Loucy (cell line): ENCODE measurements at regions not wholly inside any gene's neighbourhood (a gene's known extent, or its start where the extent isn't known, plus 50 kb on each side); places are given as distances from the start of the nearest gene placed in this dataset.

Experiments used
- H2AFZ ChIP-seq: fragments of 200-600 bp; sonication (generic); 2 replicates; pipeline ENCODE4 v1.6.0; 2016; ENCODE audit warnings: antibody characterized with exemption, mild to moderate bottlenecking, low read length, moderate library complexity
- H3F3A ChIP-seq: fragments of 200-600 bp; 2 replicates; pipeline ENCODE4 v1.6.0; 2016; ENCODE audit warnings: antibody characterized with exemption, low read depth, mild to moderate bottlenecking
- H3K27me3 ChIP-seq: fragments of 200-600 bp; sonication (generic); 2 replicates; pipeline ENCODE4 v1.6.1; 2014; ENCODE audit warnings: low read length, mild to moderate bottlenecking; ENCODE audit not compliant: insufficient read depth, poor library complexity, severe bottlenecking
- H3K36me3 ChIP-seq: fragments of 200-600 bp; sonication (generic); 2 replicates; pipeline ENCODE4 v1.6.1; 2016; ENCODE audit warnings: low read length; ENCODE audit not compliant: insufficient read depth
- H3K4me1 ChIP-seq: fragments of 200-600 bp; sonication (generic); 2 replicates; pipeline ENCODE4 v1.5.1; 2014; ENCODE audit warnings: low read length, mild to moderate bottlenecking; ENCODE audit not compliant: insufficient read depth, poor library complexity, severe bottlenecking
- H3K4me2 ChIP-seq: fragments of 200-600 bp; sonication (generic); 2 replicates; pipeline ENCODE4 v1.6.0; 2014; ENCODE audit warnings: antibody characterized with exemption, low read length, low read depth, mild to moderate bottlenecking; ENCODE audit not compliant: poor library complexity, severe bottlenecking
- H3K4me3 ChIP-seq: fragments of 200-600 bp; sonication (generic); 2 replicates; pipeline ENCODE4 v1.5.1; 2014; ENCODE audit warnings: low read length, mild to moderate bottlenecking, mixed read lengths; ENCODE audit not compliant: poor library complexity, severe bottlenecking
- H3K79me2 ChIP-seq: fragments of 200-600 bp; sonication (generic); 2 replicates; pipeline ENCODE4 v1.6.1; 2014; ENCODE audit warnings: low read length; ENCODE audit not compliant: insufficient read depth
- H3K9ac ChIP-seq: fragments of 200-600 bp; sonication (generic); 2 replicates; pipeline ENCODE4 v1.6.0; 2014; ENCODE audit warnings: mild to moderate bottlenecking, low read depth, low read length, moderate library complexity; ENCODE audit not compliant: poor library complexity, severe bottlenecking
- H3K9me2 ChIP-seq: fragments of 200-600 bp; sonication (generic); replicated peaks from 2 replicates; pipeline ENCODE4 v1.6.1; 2016; ENCODE audit warnings: low read depth, low read length, mixed read lengths
- H3K9me3 ChIP-seq: fragments of 200-600 bp; sonication (generic); 2 replicates; pipeline ENCODE4 v1.6.1; 2014; ENCODE audit warnings: mild to moderate bottlenecking, antibody characterized with exemption, low read length, low read depth; ENCODE audit not compliant: insufficient read depth
- H4K20me1 ChIP-seq: fragments of 200-600 bp; sonication (generic); 2 replicates; pipeline ENCODE4 v1.6.0; 2014; ENCODE audit warnings: antibody characterized with exemption, low read length, mild to moderate bottlenecking; ENCODE audit not compliant: insufficient read depth, poor library complexity, severe bottlenecking
- EZH2phosphoT487 ChIP-seq: fragments of 200-600 bp; IDR thresholded peaks from 2 replicates; pipeline ENCODE4 v1.6.1; 2018; ENCODE audit warnings: antibody characterized with exemption, mild to moderate bottlenecking, moderate library complexity, borderline replicate concordance
- TF ChIP-seq, protein P1 (sequence below): fragments of 200-600 bp; sonication (generic); conservative IDR thresholded peaks from 2 replicates; pipeline ENCODE4 v1.5.1; 2014; ENCODE audit warnings: mild to moderate bottlenecking, antibody characterized with exemption, low read length

DNA sequence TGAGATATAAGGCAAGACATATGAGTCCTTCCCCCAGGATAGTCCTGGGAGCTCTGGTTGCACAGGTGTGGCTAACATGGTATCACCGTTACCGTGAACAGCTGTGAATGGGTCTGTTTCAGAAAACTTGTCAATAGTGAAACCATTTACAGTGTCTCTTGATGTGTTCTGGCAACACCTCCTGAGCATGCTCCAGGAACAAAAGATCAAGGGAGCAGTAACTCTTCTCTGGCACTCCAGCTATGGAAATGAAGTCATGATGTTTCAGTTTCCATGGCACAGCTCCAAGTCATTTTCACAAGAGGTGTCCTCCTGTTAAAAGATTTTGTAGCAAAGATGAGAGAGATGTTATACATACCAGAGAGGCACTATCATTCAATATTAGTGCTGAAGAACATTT is 253.7 kb downstream of the SNAPC1 start:
- H4K20me1 ChIP-seq, result no peaks in the 10 kb centered on the region
- H3K36me3 ChIP-seq, result no peaks in the 10 kb centered on the region
- H2AFZ ChIP-seq, result no peak overlapping the region
- no peaks in the 10 kb centered on the region for H3K9me3 ChIP-seq
- H3K4me2 ChIP-seq, result no peak overlapping the region
- no peaks in the 10 kb centered on the region for H3K79me2 ChIP-seq
- no peak overlapping the region for H3K9ac ChIP-seq
- no peaks in the 10 kb centered on the region for H3F3A ChIP-seq
- no peaks in the 10 kb centered on the region for H3K4me1 ChIP-seq
- no peak for TF ChIP-seq EZH2phosphoT487
- TF ChIP-seq, protein P1, sequence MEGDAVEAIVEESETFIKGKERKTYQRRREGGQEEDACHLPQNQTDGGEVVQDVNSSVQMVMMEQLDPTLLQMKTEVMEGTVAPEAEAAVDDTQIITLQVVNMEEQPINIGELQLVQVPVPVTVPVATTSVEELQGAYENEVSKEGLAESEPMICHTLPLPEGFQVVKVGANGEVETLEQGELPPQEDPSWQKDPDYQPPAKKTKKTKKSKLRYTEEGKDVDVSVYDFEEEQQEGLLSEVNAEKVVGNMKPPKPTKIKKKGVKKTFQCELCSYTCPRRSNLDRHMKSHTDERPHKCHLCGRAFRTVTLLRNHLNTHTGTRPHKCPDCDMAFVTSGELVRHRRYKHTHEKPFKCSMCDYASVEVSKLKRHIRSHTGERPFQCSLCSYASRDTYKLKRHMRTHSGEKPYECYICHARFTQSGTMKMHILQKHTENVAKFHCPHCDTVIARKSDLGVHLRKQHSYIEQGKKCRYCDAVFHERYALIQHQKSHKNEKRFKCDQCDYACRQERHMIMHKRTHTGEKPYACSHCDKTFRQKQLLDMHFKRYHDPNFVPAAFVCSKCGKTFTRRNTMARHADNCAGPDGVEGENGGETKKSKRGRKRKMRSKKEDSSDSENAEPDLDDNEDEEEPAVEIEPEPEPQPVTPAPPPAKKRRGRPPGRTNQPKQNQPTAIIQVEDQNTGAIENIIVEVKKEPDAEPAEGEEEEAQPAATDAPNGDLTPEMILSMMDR, result no peak
- no peaks in the 10 kb centered on the region for H3K27me3 ChIP-seq
- no peak overlapping the region for H3K4me3 ChIP-seq
- no peaks in the 10 kb centered on the region for H3K9me2 ChIP-seq

DNA sequence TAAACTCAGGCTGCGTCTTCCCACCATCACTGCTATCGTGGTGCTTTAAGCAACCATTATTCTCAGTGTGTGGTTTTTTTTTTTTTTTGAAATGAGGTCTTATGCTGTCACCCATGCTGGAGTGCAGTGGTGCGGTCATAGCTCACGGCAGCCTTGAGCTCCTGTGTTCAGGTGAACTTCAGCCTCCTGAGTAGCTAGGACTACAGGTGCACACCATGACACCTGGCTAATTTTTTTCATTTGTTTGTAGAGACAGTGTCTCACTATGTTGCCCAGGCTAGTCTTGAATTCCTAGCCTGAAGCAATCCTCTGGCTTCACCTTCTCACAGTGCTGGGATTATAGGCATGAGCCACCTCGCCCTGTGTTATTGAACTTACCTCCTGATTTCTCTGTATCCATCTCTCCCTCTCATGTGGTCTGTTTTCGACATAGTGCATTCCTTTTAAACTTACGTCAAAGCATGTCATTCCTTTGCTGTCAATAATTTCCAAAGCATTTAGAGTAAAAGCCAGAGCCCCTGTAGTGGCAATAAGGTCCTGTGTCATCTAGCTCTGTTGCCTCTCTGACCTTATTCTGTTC is 255.5 kb downstream of the SNAPC1 start:
- TF ChIP-seq, protein P1, result no peak
- TF ChIP-seq EZH2phosphoT487, result no peak
- Histone ChIP-seq H3K36me3 (no peaks in the 10 kb centered on the region), H3K4me2 (no peak overlapping the region), H2AFZ (no peak overlapping the region), H3K79me2 (no peaks in the 10 kb centered on the region), H3K9me2 (no peaks in the 10 kb centered on the region), H4K20me1 (no peaks in the 10 kb centered on the region), H3K27me3 (no peaks in the 10 kb centered on the region), H3K4me1 (no peaks in the 10 kb centered on the region), H3K9ac (no peak overlapping the region), H3F3A (no peaks in the 10 kb centered on the region), H3K4me3 (no peak overlapping the region), H3K9me3 (no peaks in the 10 kb centered on the region)

DNA sequence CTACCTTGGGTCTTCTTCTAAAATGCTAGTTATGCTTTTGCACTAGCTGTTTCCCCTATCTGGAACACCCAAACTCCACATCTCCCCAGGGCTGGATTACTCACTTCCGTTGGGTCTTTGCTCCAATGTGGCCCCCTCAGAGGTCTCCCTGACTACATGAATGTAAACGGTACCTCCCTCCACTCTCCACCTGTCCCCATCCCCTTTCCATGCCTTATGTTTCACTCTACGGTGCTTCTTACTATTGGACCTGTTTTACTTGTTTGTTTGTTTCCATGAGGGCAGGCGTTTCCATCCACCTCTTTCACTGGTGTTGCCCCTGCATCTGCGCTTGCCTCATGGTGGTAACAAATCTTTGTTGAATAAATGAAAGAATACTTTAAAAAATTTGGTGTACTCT is 256.4 kb downstream of the SNAPC1 start:
- no peaks in the 10 kb centered on the region for H3F3A ChIP-seq
- no peaks in the 10 kb centered on the region for H3K4me1 ChIP-seq
- no peaks in the 10 kb centered on the region for H4K20me1 ChIP-seq
- H3K27me3 ChIP-seq, result no peaks in the 10 kb centered on the region
- H2AFZ ChIP-seq, result no peak overlapping the region
- H3K9me3 ChIP-seq, result no peaks in the 10 kb centered on the region
- no peak overlapping the region for H3K9ac ChIP-seq
- H3K79me2 ChIP-seq, result no peaks in the 10 kb centered on the region
- H3K4me3 ChIP-seq, result no peak overlapping the region
- no peaks in the 10 kb centered on the region for H3K9me2 ChIP-seq
- TF ChIP-seq, protein P1, result no peak
- TF ChIP-seq EZH2phosphoT487, result no peak
- no peaks in the 10 kb centered on the region for H3K36me3 ChIP-seq
- H3K4me2 ChIP-seq, result no peak overlapping the region
